ENCODE measurements at regions not wholly inside any gene's neighbourhood (a gene's known extent, or its start where the extent isn't known, plus 50 kb on each side); places are given as distances from the start of the nearest gene placed in this dataset.

DNA sequence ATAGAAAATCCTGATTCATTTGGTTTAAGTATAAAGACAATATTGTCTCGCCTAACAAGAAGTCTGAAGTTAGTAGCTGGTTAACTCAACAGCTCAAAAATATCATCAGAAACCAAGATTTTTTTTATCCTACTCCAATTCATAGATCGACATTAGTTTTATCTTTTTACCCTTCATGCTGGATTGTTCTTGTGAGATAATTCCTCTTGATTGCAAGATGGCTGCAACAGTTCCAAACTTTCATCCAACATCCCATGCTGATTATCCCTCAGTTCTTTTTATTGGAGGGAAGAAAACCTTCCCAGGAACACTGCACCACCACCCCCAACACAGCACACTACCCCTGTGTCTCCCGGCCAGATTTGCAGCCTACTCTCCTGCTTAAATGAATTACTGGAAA, 370.2 kb upstream of the RAB6C start:
- no peak for TF ChIP-seq POLR2A (IDR thresholded peaks at IDR 0.05; ENCODE audit: low read depth, low read length)
- no peak for TF ChIP-seq POLR2AphosphoS5 (IDR thresholded peaks at IDR 0.05; ENCODE audit: low read depth, low read length)
- no peak for TF ChIP-seq PAX5 (IDR thresholded peaks at IDR 0.05; ENCODE audit: insufficient read depth, low read length, severe bottlenecking)
- TF ChIP-seq SPI1 (IDR thresholded peaks at IDR 0.05; ENCODE audit: low read depth, low read length): no peak
- no peak for TF ChIP-seq TAF1 (IDR thresholded peaks at IDR 0.05; ENCODE audit: low read depth, low read length)
